GM12892 (cell line): ENCODE measurements at regions not wholly inside any gene's neighbourhood (a gene's known extent, or its start where the extent isn't known, plus 50 kb on each side); places are given as distances from the start of the nearest gene placed in this dataset.

ENCODE experiments used
- POLR2AphosphoS5 ChIP-seq: IDR thresholded peaks from 2 replicates; pipeline ENCODE4 v1.6.1; 2011; ENCODE audit warnings: low read depth, low read length, control low read depth
- TAF1 ChIP-seq: IDR thresholded peaks from 2 replicates; pipeline ENCODE4 v1.6.1; 2011; ENCODE audit warnings: low read depth, mild to moderate bottlenecking, control low read depth, low read length, borderline replicate concordance

DNA sequence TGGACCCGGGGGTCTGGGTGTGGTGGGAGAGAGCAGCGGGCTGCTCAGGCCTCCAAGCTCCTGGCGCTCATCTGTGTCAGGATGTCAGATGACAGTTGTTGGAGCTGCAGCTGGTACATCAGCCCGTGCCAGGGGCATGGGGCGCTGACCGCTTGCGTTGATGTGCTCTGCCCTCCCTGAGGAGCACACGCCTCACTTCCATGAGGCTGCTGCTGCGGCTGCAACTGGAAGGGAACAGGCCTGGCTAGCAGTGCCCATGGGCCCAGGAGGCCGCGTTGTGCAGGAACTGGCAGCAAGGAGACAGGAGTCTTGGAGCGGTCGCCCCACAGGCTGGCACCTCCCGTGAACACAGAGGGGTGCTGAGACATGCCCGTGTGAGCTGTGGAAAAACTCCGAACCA is 361.3 kb upstream of the MKI67 start:
- TF ChIP-seq POLR2AphosphoS5 (no peak), TAF1 (no peak)
